ENCODE measurements at regions not wholly inside any gene's neighbourhood (a gene's known extent, or its start where the extent isn't known, plus 50 kb on each side); places are given as distances from the start of the nearest gene placed in this dataset.

GRCh38 chr18:78378403-78378802 lies 601.2 kb upstream of the SALL3 start:
- TF ChIP-seq CTCF (IDR thresholded peaks at IDR 0.05; ENCODE audit: insufficient read depth, low read length) = no peak
- DNase-seq (ENCODE audit: low read depth) = no peak
- no peak overlapping the region for H3K4me3 ChIP-seq (ENCODE audit: low read depth, low read length)

GRCh38 chr18:78378983-78379382 lies 600.6 kb upstream of the SALL3 start:
- no peak for DNase-seq (ENCODE audit: low read depth)
- no peak for TF ChIP-seq CTCF (IDR thresholded peaks at IDR 0.05; ENCODE audit: insufficient read depth, low read length)
- no peak overlapping the region for H3K4me3 ChIP-seq (ENCODE audit: low read depth, low read length)

- DNase-seq (ENCODE audit: low read depth) = no peak
- no peak for TF ChIP-seq CTCF (IDR thresholded peaks at IDR 0.05; ENCODE audit: insufficient read depth, low read length)
- no peak overlapping the region for H3K4me3 ChIP-seq (ENCODE audit: low read depth, low read length)
These were observed 589.2 kb upstream of the SALL3 start for GRCh38 chr18:78390348-78390951.

- TF ChIP-seq CTCF (IDR thresholded peaks at IDR 0.05; ENCODE audit: insufficient read depth, low read length) = no peak
- DNase-seq (ENCODE audit: low read depth) = no peak
- no peak overlapping the region for H3K4me3 ChIP-seq (ENCODE audit: low read depth, low read length)
These were observed 588.7 kb upstream of the SALL3 start for GRCh38 chr18:78390952-78391348.

GRCh38 chr18:78393086-78393862 lies 586.3 kb upstream of the SALL3 start:
- no peak for DNase-seq (ENCODE audit: low read depth)
- TF ChIP-seq CTCF (IDR thresholded peaks at IDR 0.05; ENCODE audit: insufficient read depth, low read length) = no peak
- no peak overlapping the region for H3K4me3 ChIP-seq (ENCODE audit: low read depth, low read length)

- no peak overlapping the region for H3K4me3 ChIP-seq (ENCODE audit: low read depth, low read length)
- DNase-seq (ENCODE audit: low read depth) = no peak
- TF ChIP-seq CTCF (IDR thresholded peaks at IDR 0.05; ENCODE audit: insufficient read depth, low read length) = no peak
These were observed 583.5 kb upstream of the SALL3 start for GRCh38 chr18:78396077-78396476.

Measured in fibroblast of the aortic adventitia (primary cell).